HG03103 (cell line): ENCODE measurements at regions not wholly inside any gene's neighbourhood (a gene's known extent, or its start where the extent isn't known, plus 50 kb on each side); places are given as distances from the start of the nearest gene placed in this dataset.

Experiments used
- ATAC-seq: cut with Tn5 transposase; IDR thresholded peaks from one replicate; pipeline ENCODE4 v1.9.1; 2021; ENCODE audit warnings: low read depth; ENCODE audit not compliant: unreplicated experiment

GRCh38 chr12:125469683-125470082 lies 404.4 kb downstream of the AACS start:
- no peak for ATAC-seq

- ATAC-seq = no peak
These were observed 405.9 kb downstream of the AACS start for GRCh38 chr12:125470838-125471783.

- ATAC-seq = no peak
These were observed 408.3 kb downstream of the AACS start for GRCh38 chr12:125473501-125473900.

- no peak for ATAC-seq
These were observed 422.1 kb downstream of the AACS start for GRCh38 chr12:125487336-125487735.

- no peak for ATAC-seq
These were observed 426.3 kb downstream of the AACS start for GRCh38 chr12:125491553-125491952.

- no peak for ATAC-seq
These were observed 427.4 kb downstream of the AACS start for GRCh38 chr12:125492354-125493270.

- no peak for ATAC-seq
These were observed 428.6 kb downstream of the AACS start for GRCh38 chr12:125493704-125494308.

- ATAC-seq = no peak
These were observed 437.9 kb downstream of the AACS start for GRCh38 chr12:125503128-125503527.

- no peak for ATAC-seq
These were observed 444.0 kb downstream of the AACS start for GRCh38 chr12:125509195-125509594.

- ATAC-seq = no peak
These were observed 447.5 kb downstream of the AACS start for GRCh38 chr12:125512541-125513298.

GRCh38 chr12:125515887-125516286 lies 450.7 kb downstream of the AACS start:
- no peak for ATAC-seq

GRCh38 chr12:125518074-125518473 lies 452.8 kb downstream of the AACS start:
- ATAC-seq = no peak

GRCh38 chr12:125519026-125519651 lies 453.9 kb downstream of the AACS start:
- no peak for ATAC-seq

- no peak for ATAC-seq
These were observed 460.6 kb downstream of the AACS start for GRCh38 chr12:125525879-125526278.

GRCh38 chr12:125528281-125528680 lies 463.0 kb downstream of the AACS start:
- ATAC-seq = no peak

GRCh38 chr12:125530201-125530600 lies 465.0 kb downstream of the AACS start:
- ATAC-seq = no peak

GRCh38 chr12:125530876-125531275 lies 465.6 kb downstream of the AACS start:
- no peak for ATAC-seq

- no peak for ATAC-seq
These were observed 466.3 kb downstream of the AACS start for GRCh38 chr12:125531574-125531973.

- peak; percentile 87 for ATAC-seq
These were observed 468.3 kb downstream of the AACS start for GRCh38 chr12:125533434-125534029.
